GM23338 (cell line): ENCODE measurements at regions not wholly inside any gene's neighbourhood (a gene's known extent, or its start where the extent isn't known, plus 50 kb on each side); places are given as distances from the start of the nearest gene placed in this dataset.

Source experiments
- ATAC-seq: fragments of 200-7000 bp; cut with Tn5 transposase; 3 replicates; pipeline ENCODE4 v1.9.1; 2020
- DNase-seq: peaks from one replicate; pipeline ENCODE4 v3.0.0-alpha.2; 2015; ENCODE audit warnings: low spot score
- H2AFZ ChIP-seq: fragments of 200-600 bp; sonication (generic); 2 replicates; pipeline ENCODE4 v1.8.0; 2016; ENCODE audit warnings: antibody characterized with exemption, mild to moderate bottlenecking, moderate library complexity
- H3F3A ChIP-seq: fragments of 200-600 bp; sonication (generic); replicated peaks from 2 replicates; pipeline ENCODE4 v1.8.0; 2017; ENCODE audit warnings: antibody characterized with exemption, mixed run types, low read depth
- H3K27ac ChIP-seq: fragments of 200-600 bp; sonication (generic); 2 replicates; pipeline ENCODE4 v1.6.1; 2016; ENCODE audit warnings: low read depth
- H3K27me3 ChIP-seq: fragments of 200-600 bp; sonication (generic); 2 replicates; pipeline ENCODE4 v1.8.0; 2016; ENCODE audit warnings: mild to moderate bottlenecking, mixed run types, moderate library complexity; ENCODE audit not compliant: insufficient read depth
- H3K36me3 ChIP-seq: fragments of 200-600 bp; sonication (generic); 2 replicates; pipeline ENCODE4 v1.8.0; 2016; ENCODE audit warnings: mild to moderate bottlenecking; ENCODE audit not compliant: insufficient read depth
- H3K4me1 ChIP-seq: fragments of 200-600 bp; sonication (generic); 2 replicates; pipeline ENCODE4 v1.8.0; 2016; ENCODE audit warnings: mild to moderate bottlenecking, moderate library complexity; ENCODE audit not compliant: insufficient read depth
- H3K4me2 ChIP-seq: fragments of 200-600 bp; sonication (generic); 2 replicates; pipeline ENCODE4 v1.7.1; 2017; ENCODE audit warnings: mixed run types
- H3K4me3 ChIP-seq: fragments of 200-600 bp; sonication (generic); 2 replicates; pipeline ENCODE4 v1.6.1; 2016; ENCODE audit warnings: mixed run types
- H3K79me2 ChIP-seq: fragments of 200-600 bp; sonication (generic); replicated peaks from 2 replicates; pipeline ENCODE4 v1.8.0; 2017; ENCODE audit warnings: mild to moderate bottlenecking; ENCODE audit not compliant: insufficient read depth
- H3K9me2 ChIP-seq: fragments of 200-600 bp; sonication (generic); 2 replicates; pipeline ENCODE4 v1.8.0; 2017; ENCODE audit not compliant: insufficient read depth
- H4K20me1 ChIP-seq: fragments of 200-600 bp; sonication (generic); replicated peaks from 2 replicates; pipeline ENCODE4 v1.8.0; 2017; ENCODE audit warnings: mild to moderate bottlenecking; ENCODE audit not compliant: insufficient read depth
- H3K27ac Mint-ChIP-seq: 2 replicates; pipeline ENCODE4 v1.8.0; 2020; ENCODE audit warnings: inconsistent platforms, mild to moderate bottlenecking, moderate library complexity, mixed read lengths
- H3K27me3 Mint-ChIP-seq: 3 replicates; pipeline ENCODE4 v1.8.0; 2022; ENCODE audit warnings: low read depth, mild to moderate bottlenecking, moderate library complexity, mixed read lengths, inconsistent platforms; ENCODE audit not compliant: insufficient read depth, poor library complexity
- H3K36me3 Mint-ChIP-seq: 3 replicates; pipeline ENCODE4 v1.8.0; 2021; ENCODE audit warnings: low read depth, mild to moderate bottlenecking, inconsistent platforms, moderate library complexity, mixed read lengths
- H3K4me1 Mint-ChIP-seq: 3 replicates; pipeline ENCODE4 v1.8.0; 2020; ENCODE audit warnings: mild to moderate bottlenecking, inconsistent platforms, mixed read lengths
- H3K4me3 Mint-ChIP-seq: 3 replicates; pipeline ENCODE4 v1.8.0; 2021; ENCODE audit warnings: moderate library complexity, mild to moderate bottlenecking, inconsistent platforms, mixed read lengths
- H3K9me3 Mint-ChIP-seq: 3 replicates; pipeline ENCODE4 v1.8.0; 2020; ENCODE audit warnings: moderate library complexity, mild to moderate bottlenecking, inconsistent platforms, mixed read lengths
- CREB1 ChIP-seq: fragments of 250-450 bp; sonication (Bioruptor Pico); IDR thresholded peaks from 2 replicates; pipeline ENCODE4 v1.5.0; 2020; ENCODE audit warnings: low read depth, mild to moderate bottlenecking, moderate library complexity
- CTCF ChIP-seq, 2 experiments: fragments of 200-600 bp in 1 of 2; sonication (generic) in 1 of 2; conservative IDR thresholded peaks; 2 replicates each; pipeline versions ENCODE4 v1.5.1 to v1.6.1; 2016 to 2017; ENCODE audit warnings: antibody characterized with exemption in 2 of 2, low read depth in 2 of 2, mild to moderate bottlenecking in 2 of 2, moderate library complexity in 1 of 2
- ETS1 ChIP-seq: IDR thresholded peaks from 2 replicates; pipeline ENCODE4 v1.6.1; 2016; ENCODE audit warnings: antibody characterized with exemption
- EZH2 ChIP-seq: fragments of 200-600 bp; sonication (generic); IDR thresholded peaks from one replicate; pipeline ENCODE4 v1.8.0; 2017; ENCODE audit warnings: antibody characterized with exemption, mild to moderate bottlenecking, low read depth; ENCODE audit not compliant: unreplicated experiment
- EZH2phosphoT487 ChIP-seq: fragments of 200-600 bp; sonication (generic); IDR thresholded peaks from one replicate; pipeline ENCODE4 v1.8.1; 2018; ENCODE audit warnings: antibody characterized with exemption; ENCODE audit not compliant: unreplicated experiment
- JUNB ChIP-seq: IDR thresholded peaks from one replicate; pipeline ENCODE4 v1.6.1; 2016; ENCODE audit warnings: antibody characterized with exemption; ENCODE audit not compliant: unreplicated experiment
- NANOG ChIP-seq: IDR thresholded peaks from 2 replicates; pipeline ENCODE4 v1.6.1; 2016; ENCODE audit warnings: antibody characterized with exemption, borderline replicate concordance
- POLR2AphosphoS5 ChIP-seq: IDR thresholded peaks from 2 replicates; pipeline ENCODE4 v1.6.1; 2016; ENCODE audit warnings: antibody characterized with exemption, low read depth
- REST ChIP-seq: IDR thresholded peaks from one replicate; pipeline ENCODE4 v1.6.1; 2018; ENCODE audit warnings: antibody characterized with exemption; ENCODE audit not compliant: unreplicated experiment
- STAT1 ChIP-seq: IDR thresholded peaks from one replicate; pipeline ENCODE4 v1.6.1; 2016; ENCODE audit warnings: antibody characterized with exemption; ENCODE audit not compliant: unreplicated experiment
- ZNF114 ChIP-seq: fragments of 250-450 bp; sonication (Bioruptor Pico); IDR thresholded peaks from 2 replicates; pipeline ENCODE4 v1.5.0; 2020; ENCODE audit warnings: mild to moderate bottlenecking, moderate library complexity
- ZNF331 ChIP-seq: fragments of 250-450 bp; sonication (Bioruptor Pico); IDR thresholded peaks from 2 replicates; pipeline ENCODE4 v1.5.0; 2020; ENCODE audit warnings: low read depth, mild to moderate bottlenecking, moderate library complexity
- ZNF462 ChIP-seq: fragments of 250-450 bp; sonication (Bioruptor Pico); IDR thresholded peaks from 2 replicates; pipeline ENCODE4 v1.5.0; 2020; ENCODE audit warnings: mild to moderate bottlenecking, moderate library complexity

GRCh38 chr6:134626086-134626485 is 308.2 kb upstream of the SGK1 start:
- no peak overlapping the region for H2AFZ ChIP-seq
- H3K4me3 Mint-ChIP-seq = no peak overlapping the region
- DNase-seq = no peak
- H4K20me1 ChIP-seq = no peaks in the 10 kb centered on the region
- H3K4me3 ChIP-seq = no peak overlapping the region
- no peak overlapping the region for H3K27ac ChIP-seq
- H3K4me1 Mint-ChIP-seq = peaks cover 16% of the 10 kb centered on the region; the same call in 2 of the 3 replicates
- TF ChIP-seq ETS1 = no peak
- TF ChIP-seq EZH2 = no peak
- no peak for TF ChIP-seq POLR2AphosphoS5
- TF ChIP-seq CTCF (conservative IDR thresholded peaks at IDR 0.05; ENCODE audit: low read depth in 2 of 2) = no peak
- no peak for TF ChIP-seq JUNB
- TF ChIP-seq CREB1 = no peak
- TF ChIP-seq ZNF331 (CRISPR knock-in tag) = no peak
- TF ChIP-seq EZH2phosphoT487 = no peak
- TF ChIP-seq NANOG = no peak
- no peak for TF ChIP-seq STAT1
- no peak for TF ChIP-seq REST
- TF ChIP-seq ZNF114 (CRISPR knock-in tag) = no peak
- TF ChIP-seq ZNF462 (CRISPR knock-in tag) = no peak
- H3K36me3 ChIP-seq = no peaks in the 10 kb centered on the region
- no peak overlapping the region for H3K4me2 ChIP-seq
- H3K79me2 ChIP-seq = no peaks in the 10 kb centered on the region
- H3K9me2 ChIP-seq = peaks cover 5% of the 10 kb centered on the region; the same call in 1 of the 2 replicates
- H3K27ac Mint-ChIP-seq = no peak overlapping the region
- H3K27me3 Mint-ChIP-seq = no peaks in the 10 kb centered on the region
- no peaks in the 10 kb centered on the region for H3K4me1 ChIP-seq
- no peaks in the 10 kb centered on the region; the same call in 2 of the 3 replicates for H3K9me3 Mint-ChIP-seq
- H3K36me3 Mint-ChIP-seq = no peaks in the 10 kb centered on the region
- no peaks in the 10 kb centered on the region for H3K27me3 ChIP-seq
- no peaks in the 10 kb centered on the region for H3F3A ChIP-seq
- no peak for ATAC-seq
